Motor neuron (in vitro differentiated cells): ENCODE measurements at regions not wholly inside any gene's neighbourhood (a gene's known extent, or its start where the extent isn't known, plus 50 kb on each side); places are given as distances from the start of the nearest gene placed in this dataset.
"Not testable (repeated sequence)": the region's sequence is repeated elsewhere in the genome, so short reads cannot be mapped to it uniquely, and the experiment has no call there.

ENCODE experiments used
- ATAC-seq, 8 experiments: fragments of 200-7000 bp; cut with Tn5 transposase; replicated peaks in 6 of 8; 2 replicates each; pipeline ENCODE4 v1.8.0; 2021; ENCODE audit warnings: mild to moderate bottlenecking in 8 of 8, moderate library complexity in 8 of 8
- H3K27ac ChIP-seq, 2 donors: fragments of 250-450 bp; sonication (Bioruptor Pico); 2 replicates each; pipeline ENCODE4 v1.9.0; 2021; ENCODE audit warnings: antibody characterized with exemption in 2 of 2, mild to moderate bottlenecking in 2 of 2, moderate library complexity in 1 of 2
- H3K4me1 ChIP-seq, 2 donors: fragments of 250-450 bp; sonication (Bioruptor Pico); replicated peaks in 1 of 2; 2 replicates each; pipeline ENCODE4 v1.6.1; 2021; ENCODE audit warnings: antibody characterized with exemption in 2 of 2, mild to moderate bottlenecking in 2 of 2, moderate library complexity in 1 of 2
- H3K4me3 ChIP-seq, 5 donors: fragments of 250-450 bp; sonication (Bioruptor Pico); 2 replicates each; pipeline ENCODE4 v1.9.0; 2021; ENCODE audit warnings: antibody characterized with exemption in 5 of 5, mild to moderate bottlenecking in 5 of 5, moderate library complexity in 4 of 5
- WGBS, 10 experiments: fragments of 450-650 bp; shearing (Covaris generic); methylation state at CpG; one replicate each; pipeline ENCODE4 v1.0.0; 2022; 5-methylcytosine and 5-hydroxymethylcytosine counted together
- in situ Hi-C, 9 experiments: fragments of 400-800 bp; cut with MboI; loops; one replicate each; pipeline ENCODE4 v1.15.0; 2021; ENCODE audit warnings: low sequenced_read_pairs in 9 of 9, low pct_unique_long_range_greater_than_20kb in 2 of 9; ENCODE audit not compliant: unreplicated experiment in 9 of 9

- Histone ChIP-seq H3K27ac (no peak overlapping the region), H3K4me1 (no peaks in the 10 kb centered on the region), H3K4me3 (no peak overlapping the region)
- ATAC-seq, result peak in 3 of 8 experiments; percentile 62 to 82 (median 72)
- in situ Hi-C loops, result no loop called here
- WGBS, 10 experiments, result 0 to 100% (median 67%) methylated on average over 1 to 2 of the region's 2 CpGs; no CpG with 5 or more reads in 2 of the 10 experiments
These were observed 51.6 kb downstream of the RESF1 start for GRCh38 chr12:32010631-32011336.

GRCh38 chr12:32012249-32012785 lies 53.1 kb downstream of the RESF1 start:
- no peak for ATAC-seq
- Histone ChIP-seq H3K4me1 (no peaks in the 10 kb centered on the region), H3K4me3 (no peak overlapping the region), H3K27ac (no peak overlapping the region)
- WGBS, 10 experiments, result 28 to 100% (median 90%) methylated on average over 1 to 4 of the region's 4 CpGs; no CpG with 5 or more reads in 3 of the 10 experiments
- in situ Hi-C loops, result no loop called here

GRCh38 chr12:32015036-32015435 lies 55.8 kb downstream of the RESF1 start:
- no peak overlapping the region for H3K27ac ChIP-seq
- H3K4me3 ChIP-seq, result no peak overlapping the region
- WGBS, 10 experiments, result 70 to 100% (median 91%) methylated on average over 1 to 4 of the region's 4 CpGs
- in situ Hi-C loops, result no loop called here
- no peak for ATAC-seq
- no peaks in the 10 kb centered on the region for H3K4me1 ChIP-seq

GRCh38 chr12:32016680-32017482 lies 57.7 kb downstream of the RESF1 start:
- Histone ChIP-seq H3K27ac (no peak overlapping the region), H3K4me1 (no peaks in the 10 kb centered on the region), H3K4me3 (no peak overlapping the region)
- in situ Hi-C loops, result no loop called here
- WGBS, 10 experiments, result 71 to 100% (median 93%) methylated on average over 1 to 3 of the region's 3 CpGs; no CpG with 5 or more reads in 5 of the 10 experiments
- ATAC-seq, result no peak

GRCh38 chr12:32021346-32021773 lies 62.1 kb downstream of the RESF1 start:
- Histone ChIP-seq H3K4me3 (no peak overlapping the region), H3K4me1 (peaks cover 0 to 5% of the 10 kb centered on the region in 2 donors), H3K27ac (no peak overlapping the region)
- WGBS, 10 experiments, result 60 to 100% (median 94%) methylated on average over 1 to 2 of the region's 2 CpGs; no CpG with 5 or more reads in 4 of the 10 experiments
- in situ Hi-C loops, result no loop called here
- no peak for ATAC-seq

- WGBS, 10 experiments, result 30 to 100% (median 83%) methylated on average over 1 to 5 of the region's 10 CpGs; no CpG with 5 or more reads in 3 of the 10 experiments
- H3K27ac ChIP-seq, result not testable (repeated sequence)
These were observed 63.2 kb downstream of the RESF1 start for GRCh38 chr12:32022387-32022786.

GRCh38 chr12:32023861-32024260 lies 64.6 kb downstream of the RESF1 start:
- ATAC-seq, in situ Hi-C loops, H3K27ac ChIP-seq, H3K4me1 ChIP-seq, H3K4me3 ChIP-seq: not testable (repeated sequence)
- 65 to 100% (median 91%) methylated on average over 3 to 9 of the region's 9 CpGs; no CpG with 5 or more reads in 2 of the 10 experiments for WGBS, 10 experiments

More at GRCh38 chr12:32022387-32022786, 63.2 kb downstream of the RESF1 start:
- H3K4me1 ChIP-seq, in situ Hi-C loops, H3K4me3 ChIP-seq, ATAC-seq: not testable (repeated sequence)

- no peak overlapping the region for H3K4me3 ChIP-seq
- WGBS, 10 experiments, result 31 to 85% (median 48%) methylated on average over 3 to 6 of the region's 8 CpGs
- H3K27ac ChIP-seq, result no peak overlapping the region
- peak in 5 of 8 experiments; percentile 37 to 54 (median 39) for ATAC-seq
- in situ Hi-C loops, result no loop called here
- H3K4me1 ChIP-seq, result peaks cover 0 to 5% of the 10 kb centered on the region in 2 donors
These were observed 65.8 kb downstream of the RESF1 start for GRCh38 chr12:32024884-32025592.

GRCh38 chr12:32025906-32026305 lies 66.7 kb downstream of the RESF1 start:
- ATAC-seq, result no peak
- WGBS, 10 experiments, result 39 to 100% (median 91%) methylated on average over 2 to 8 of the region's 8 CpGs; no CpG with 5 or more reads in 2 of the 10 experiments
- no peak overlapping the region for H3K27ac ChIP-seq
- H3K4me1 ChIP-seq, result peaks cover 0 to 5% of the 10 kb centered on the region in 2 donors
- no peak overlapping the region for H3K4me3 ChIP-seq
- in situ Hi-C loops, result no loop called here

GRCh38 chr12:32027684-32028365 lies 68.6 kb downstream of the RESF1 start:
- WGBS, 10 experiments, result 13 to 100% (median 92%) methylated on average over 2 to 6 of the region's 6 CpGs
- Histone ChIP-seq H3K4me1 (peaks cover 3 to 5% of the 10 kb centered on the region in 2 donors), H3K4me3 (no peak overlapping the region), H3K27ac (no peak overlapping the region)
- no peak for ATAC-seq
- in situ Hi-C loops, result no loop called here

GRCh38 chr12:32030151-32030550 lies 70.9 kb downstream of the RESF1 start:
- ATAC-seq, result no peak
- in situ Hi-C loops, result no loop called here
- peaks cover 0 to 3% of the 10 kb centered on the region in 2 donors for H3K4me1 ChIP-seq
- H3K27ac ChIP-seq, result no peak overlapping the region
- WGBS, 10 experiments, result 50 to 100% (median 91%) methylated on average over 1 to 9 of the region's 12 CpGs; no CpG with 5 or more reads in 2 of the 10 experiments
- no peak overlapping the region for H3K4me3 ChIP-seq

GRCh38 chr12:32030676-32031075 lies 71.5 kb downstream of the RESF1 start:
- in situ Hi-C loops, result no loop called here
- no peak overlapping the region for H3K4me3 ChIP-seq
- no peak for ATAC-seq
- 38 to 100% (median 88%) methylated on average over 1 to 2 of the region's 2 CpGs for WGBS, 10 experiments
- peaks cover 0 to 3% of the 10 kb centered on the region in 2 donors for H3K4me1 ChIP-seq
- no peak overlapping the region for H3K27ac ChIP-seq
